HuH-7 (cell line): ENCODE measurements at regions not wholly inside any gene's neighbourhood (a gene's known extent, or its start where the extent isn't known, plus 50 kb on each side); places are given as distances from the start of the nearest gene placed in this dataset.

Experiments used
- DNase-seq: peaks from one replicate; pipeline ENCODE4 v3.0.0; 2011; ENCODE audit warnings: low spot score

- DNase-seq, result no peak
These were observed 140.9 kb upstream of the MOCS1 start for GRCh38 chr6:40075056-40075590.

- no peak for DNase-seq
These were observed 140.2 kb upstream of the MOCS1 start for GRCh38 chr6:40074306-40075055.

- no peak for DNase-seq
These were observed 132.1 kb upstream of the MOCS1 start for GRCh38 chr6:40066372-40066771.

DNA sequence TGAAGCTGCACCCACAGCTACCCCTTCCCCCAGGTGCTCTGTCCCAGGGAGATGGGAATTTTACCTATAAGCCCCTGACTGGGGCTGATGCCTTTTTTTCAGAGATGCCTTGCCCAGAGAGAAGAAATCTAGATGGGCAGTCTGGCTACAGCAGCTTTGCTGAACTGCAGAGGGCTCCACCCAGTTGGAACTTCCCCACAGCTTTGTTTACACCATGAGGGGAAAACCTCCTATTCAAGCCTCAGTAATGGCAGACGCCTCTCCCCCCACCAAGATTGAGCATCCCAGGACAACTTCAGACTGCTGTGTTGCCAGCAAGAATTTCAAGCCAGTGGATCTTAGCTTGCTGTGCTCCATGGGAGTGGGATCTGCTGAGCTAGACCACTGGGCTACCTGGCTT lies 122.6 kb upstream of the MOCS1 start:
- no peak for DNase-seq

DNA sequence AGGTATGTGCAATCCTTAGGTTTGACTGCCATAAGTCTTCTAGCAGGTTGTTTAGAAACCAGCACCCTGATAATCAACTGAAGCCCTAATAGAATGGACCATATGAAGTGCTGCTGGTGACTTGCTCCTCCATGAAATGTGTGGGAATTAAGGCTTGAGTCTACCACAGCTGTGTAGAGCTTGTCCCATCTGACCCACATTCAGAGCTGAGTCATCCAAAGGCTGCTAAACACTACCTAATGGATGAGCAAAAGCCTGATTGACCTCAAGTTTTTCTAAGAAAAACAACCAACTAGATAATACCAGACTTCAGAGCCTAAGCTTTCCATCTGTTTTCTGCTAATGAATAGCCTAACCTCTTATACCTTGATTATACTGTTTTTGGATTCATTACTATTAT lies 120.3 kb upstream of the MOCS1 start:
- no peak for DNase-seq

GRCh38 chr6:40054186-40054585 lies 119.9 kb upstream of the MOCS1 start:
- no peak for DNase-seq

DNA sequence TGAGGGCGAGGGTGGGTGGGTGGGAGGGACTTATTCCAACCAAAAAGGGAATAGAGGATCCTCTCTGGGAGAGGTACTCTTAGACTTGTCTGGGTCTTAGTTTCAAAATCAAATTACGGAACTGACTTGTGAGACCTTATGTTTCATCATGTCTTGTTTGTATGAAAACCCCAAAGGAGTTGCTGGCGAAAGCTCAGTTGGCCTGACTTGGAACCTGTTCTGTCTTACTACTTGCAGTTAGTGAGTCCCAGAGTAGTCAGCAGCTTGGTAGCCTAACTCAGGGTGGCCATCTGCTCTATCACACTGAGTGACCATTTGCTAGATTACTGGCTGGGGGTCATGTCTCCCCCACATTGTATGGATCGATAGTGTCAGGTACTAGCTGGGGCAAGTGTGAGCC lies 114.9 kb upstream of the MOCS1 start:
- no peak for DNase-seq

GRCh38 chr6:40044196-40044595 lies 109.9 kb upstream of the MOCS1 start:
- no peak for DNase-seq

DNA sequence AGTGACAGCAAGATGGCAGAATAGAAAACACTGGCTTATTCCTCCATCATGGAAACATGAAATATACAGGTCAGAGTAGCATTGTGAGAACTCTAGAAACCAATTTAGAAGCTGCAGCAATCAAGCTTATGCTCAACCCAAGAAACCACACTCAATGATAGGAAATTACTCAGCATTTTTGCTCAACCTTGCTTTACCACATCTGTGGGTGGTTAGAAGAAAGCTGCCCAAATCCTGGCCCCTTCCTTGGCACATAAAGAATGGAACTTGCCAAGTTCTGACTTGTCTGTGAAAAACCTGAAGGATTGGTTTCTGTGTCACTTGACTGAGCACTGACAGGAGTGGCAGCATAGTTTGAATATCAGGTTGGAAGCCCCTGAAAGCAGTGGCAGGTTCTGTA lies 108.0 kb upstream of the MOCS1 start:
- no peak for DNase-seq

DNA sequence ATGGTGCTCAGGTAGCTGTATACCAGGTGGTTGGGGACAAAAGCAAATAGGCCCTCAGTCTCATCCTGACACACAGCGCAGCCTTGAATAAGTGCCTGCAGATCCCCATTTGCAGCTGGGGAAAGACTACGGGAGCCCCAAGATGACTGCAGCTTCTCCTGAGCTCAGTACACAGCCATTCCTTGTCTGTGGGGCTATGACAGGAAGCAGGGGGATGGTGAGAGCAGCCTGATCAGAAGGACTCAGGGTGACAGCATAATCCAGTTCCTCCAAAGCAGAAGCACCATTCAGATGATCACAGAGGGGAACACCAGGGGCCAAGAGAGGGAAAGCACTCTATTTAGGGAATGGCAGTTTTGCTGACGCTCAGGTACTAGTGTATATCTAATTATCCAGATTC lies 104.8 kb upstream of the MOCS1 start:
- no peak for DNase-seq

DNA sequence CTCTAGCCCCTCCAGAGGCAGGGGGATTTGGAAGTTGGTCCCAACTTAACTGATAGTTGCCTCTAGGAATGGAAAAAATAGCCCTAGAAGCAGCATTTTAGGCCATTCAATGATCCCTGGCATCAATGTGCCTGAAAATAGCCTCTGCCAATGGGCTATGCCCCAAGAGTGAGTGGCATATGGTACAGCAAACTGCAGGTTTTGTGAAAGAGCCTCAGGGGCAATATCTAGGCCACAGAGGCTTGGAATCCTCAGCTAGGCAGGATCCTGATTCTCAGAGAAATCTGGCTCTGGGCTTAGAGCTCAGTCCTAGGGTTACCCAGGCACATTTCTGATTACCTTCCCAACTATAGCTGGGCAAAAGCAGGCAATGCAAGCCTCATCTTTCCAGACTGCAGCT lies 104.4 kb upstream of the MOCS1 start:
- DNase-seq, result no peak

- no peak for DNase-seq
These were observed 103.0 kb upstream of the MOCS1 start for GRCh38 chr6:40037271-40037670.

GRCh38 chr6:40036186-40036585 lies 101.9 kb upstream of the MOCS1 start:
- DNase-seq, result no peak

DNA sequence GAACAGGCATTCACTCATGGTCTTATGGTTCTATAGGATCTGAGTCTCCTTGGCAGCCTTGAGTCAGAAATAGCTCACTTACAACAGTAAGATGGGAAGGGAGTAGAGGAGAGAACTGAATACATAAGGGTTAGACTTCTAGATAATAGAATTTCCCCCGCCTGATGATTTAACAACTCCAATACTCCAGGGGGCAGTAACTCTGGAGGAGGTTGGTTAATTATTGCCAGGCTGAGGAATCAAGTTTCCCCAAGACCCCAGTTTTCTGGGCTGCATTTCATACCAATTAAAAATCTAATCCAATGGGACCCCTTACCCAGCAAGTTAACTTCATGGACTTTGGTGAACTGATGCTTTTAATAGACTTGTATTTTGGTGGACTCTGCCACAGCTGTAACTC lies 94.2 kb upstream of the MOCS1 start:
- peak; percentile 2 for DNase-seq

DNA sequence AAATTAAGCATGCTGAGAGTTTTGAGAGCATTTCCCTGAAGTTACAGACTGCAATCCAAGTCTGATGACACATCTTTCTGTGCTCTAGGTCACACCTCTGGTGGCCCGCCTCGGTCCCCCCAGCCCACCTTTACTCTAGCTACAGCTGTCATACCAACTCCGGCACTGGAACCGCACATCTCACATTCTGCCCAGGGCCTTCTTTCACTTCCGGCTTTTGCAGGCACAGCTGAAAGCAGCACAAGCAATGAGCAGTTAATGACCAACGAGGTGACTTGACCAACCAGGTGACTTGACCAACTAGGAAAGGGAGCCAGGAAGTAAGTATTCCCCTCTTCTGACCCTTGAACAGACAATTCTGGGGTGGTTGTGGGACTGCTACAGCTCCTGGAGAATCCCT lies 88.6 kb upstream of the MOCS1 start:
- no peak for DNase-seq

GRCh38 chr6:40020166-40020565 lies 85.9 kb upstream of the MOCS1 start:
- no peak for DNase-seq

DNA sequence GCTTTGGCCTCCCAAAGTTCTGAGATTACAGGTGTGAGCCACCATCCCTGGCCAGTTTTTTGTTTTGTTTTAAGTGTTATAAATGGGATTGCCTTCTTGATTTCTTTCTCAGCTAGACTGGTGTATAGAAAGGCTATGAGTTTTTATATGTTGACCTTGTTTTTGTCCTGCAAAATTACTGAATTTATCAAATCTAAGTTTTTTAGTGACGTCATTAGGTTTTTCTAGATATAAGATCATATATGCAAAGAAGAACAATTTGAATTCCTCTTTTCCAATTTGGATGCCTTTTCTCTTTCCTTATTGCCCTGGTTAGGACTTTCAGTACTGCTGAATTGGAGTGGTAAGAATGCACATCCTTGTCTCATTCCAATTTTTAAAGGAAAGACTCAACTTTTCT lies 81.3 kb upstream of the MOCS1 start:
- DNase-seq, result no peak

DNA sequence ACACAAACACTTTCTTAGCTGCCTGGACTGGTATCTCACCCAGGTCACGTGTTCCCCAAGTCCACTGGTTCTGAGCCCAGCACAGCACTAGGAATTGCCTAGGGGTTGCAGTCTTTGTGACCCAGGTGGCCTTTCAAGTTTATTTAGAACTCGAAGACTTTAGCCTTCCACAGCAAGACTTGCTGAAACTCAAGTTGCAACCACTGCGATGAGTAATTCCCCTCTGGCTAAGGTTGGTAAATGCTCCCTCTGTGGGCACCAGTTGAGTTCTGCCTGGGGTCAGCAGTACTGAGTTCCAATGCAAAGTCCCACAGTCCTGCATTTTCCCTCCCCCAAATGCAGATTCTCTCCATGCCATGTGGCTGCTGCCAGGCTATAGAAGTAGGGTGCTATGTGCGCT lies 77.6 kb upstream of the MOCS1 start:
- no peak for DNase-seq

- no peak for DNase-seq
These were observed 66.8 kb upstream of the MOCS1 start for GRCh38 chr6:40000964-40001515.

GRCh38 chr6:39999006-39999867 lies 65.0 kb upstream of the MOCS1 start:
- no peak for DNase-seq

- no peak for DNase-seq
These were observed 63.9 kb upstream of the MOCS1 start for GRCh38 chr6:39998126-39998525.

DNA sequence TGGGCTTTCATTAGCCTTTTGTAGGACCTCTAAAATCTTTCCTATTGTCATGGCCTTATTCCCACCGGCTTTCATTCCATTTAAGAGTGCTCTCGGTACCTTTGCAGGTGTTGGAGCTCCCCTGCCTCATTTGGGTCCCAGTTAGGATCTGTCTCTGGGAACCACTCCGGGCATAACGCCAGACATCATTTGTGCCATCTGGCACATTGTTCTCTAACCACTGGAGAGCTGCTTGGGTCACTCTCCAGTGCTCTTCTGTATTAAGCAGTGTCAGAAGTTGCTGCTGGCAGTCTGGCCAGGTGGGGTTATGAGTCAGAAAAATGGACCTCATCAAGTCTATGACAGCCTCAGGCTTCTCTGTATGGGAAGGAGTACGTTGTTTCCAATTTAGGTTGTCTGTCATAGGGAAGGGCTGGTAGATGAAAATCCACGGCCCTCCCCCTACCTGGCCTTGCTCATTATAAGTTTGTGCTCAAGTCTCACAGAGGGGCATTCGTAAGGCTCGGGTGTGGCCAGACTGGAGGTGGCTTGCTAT lies 62.9 kb upstream of the MOCS1 start:
- DNase-seq, result no peak

DNA sequence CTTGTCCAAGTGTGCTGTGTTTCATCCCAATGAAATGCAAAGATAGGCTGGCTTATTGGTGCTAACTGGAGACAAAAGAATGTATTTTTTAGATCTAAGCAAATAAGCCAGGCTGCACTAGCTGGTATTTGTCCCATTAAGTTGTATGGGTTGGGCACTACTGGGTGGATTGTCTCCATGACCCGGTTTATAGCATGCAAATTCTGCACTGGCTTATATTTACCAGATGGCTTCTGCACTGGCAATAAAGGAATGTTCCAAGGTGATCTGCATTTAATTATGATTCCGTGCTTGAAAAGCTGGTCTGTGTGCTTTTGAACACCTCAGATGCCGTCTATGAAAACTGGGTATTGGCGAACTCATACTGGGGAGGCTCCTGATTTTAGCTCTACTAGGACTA lies 61.4 kb upstream of the MOCS1 start:
- DNase-seq, result no peak
